ENCODE measurements at regions not wholly inside any gene's neighbourhood (a gene's known extent, or its start where the extent isn't known, plus 50 kb on each side); places are given as distances from the start of the nearest gene placed in this dataset.

GRCh38 chrX:150014525-150014924 is 76.2 kb upstream of the EOLA2 start:
- H3F3A ChIP-seq (ENCODE audit: low read length, unreplicated experiment), result no peaks in the 10 kb centered on the region
- H3K36me3 ChIP-seq (ENCODE audit: low read depth, low read length), result no peaks in the 10 kb centered on the region
- H3K9me2 ChIP-seq (replicated peaks; ENCODE audit: low read length), result no peaks in the 10 kb centered on the region
- no peaks in the 10 kb centered on the region for H4K20me1 ChIP-seq (ENCODE audit: low read length)
- no peak overlapping the region for H2AFZ ChIP-seq (ENCODE audit: low read length)
- H3K27me3 ChIP-seq (ENCODE audit: low read length), result no peaks in the 10 kb centered on the region
- H3K4me2 ChIP-seq (ENCODE audit: low read length), result no peak overlapping the region
- no peak for DNase-seq
- POLR2A ChIA-PET (ENCODE audit: unreplicated experiment), result no interaction called here
- H3K79me2 ChIP-seq (ENCODE audit: low read length), result no peaks in the 10 kb centered on the region
- no peak for TF ChIP-seq EZH2phosphoT487 (IDR thresholded peaks at IDR 0.05; ENCODE audit: borderline replicate concordance, low read length)
- no peak for TF ChIP-seq EZH2 (IDR thresholded peaks at IDR 0.05; ENCODE audit: low read length, unreplicated experiment)
- TF ChIP-seq, protein P1, sequence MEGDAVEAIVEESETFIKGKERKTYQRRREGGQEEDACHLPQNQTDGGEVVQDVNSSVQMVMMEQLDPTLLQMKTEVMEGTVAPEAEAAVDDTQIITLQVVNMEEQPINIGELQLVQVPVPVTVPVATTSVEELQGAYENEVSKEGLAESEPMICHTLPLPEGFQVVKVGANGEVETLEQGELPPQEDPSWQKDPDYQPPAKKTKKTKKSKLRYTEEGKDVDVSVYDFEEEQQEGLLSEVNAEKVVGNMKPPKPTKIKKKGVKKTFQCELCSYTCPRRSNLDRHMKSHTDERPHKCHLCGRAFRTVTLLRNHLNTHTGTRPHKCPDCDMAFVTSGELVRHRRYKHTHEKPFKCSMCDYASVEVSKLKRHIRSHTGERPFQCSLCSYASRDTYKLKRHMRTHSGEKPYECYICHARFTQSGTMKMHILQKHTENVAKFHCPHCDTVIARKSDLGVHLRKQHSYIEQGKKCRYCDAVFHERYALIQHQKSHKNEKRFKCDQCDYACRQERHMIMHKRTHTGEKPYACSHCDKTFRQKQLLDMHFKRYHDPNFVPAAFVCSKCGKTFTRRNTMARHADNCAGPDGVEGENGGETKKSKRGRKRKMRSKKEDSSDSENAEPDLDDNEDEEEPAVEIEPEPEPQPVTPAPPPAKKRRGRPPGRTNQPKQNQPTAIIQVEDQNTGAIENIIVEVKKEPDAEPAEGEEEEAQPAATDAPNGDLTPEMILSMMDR (conservative IDR thresholded peaks at IDR 0.05; ENCODE audit: low read depth, low read length), result no peak
- no peak overlapping the region for H3K9ac ChIP-seq (ENCODE audit: low read length)
- H3K27ac ChIP-seq (ENCODE audit: low read length), result no peak overlapping the region
- ATAC-seq, result no peak
- CTCF ChIA-PET, result no interaction called here
- no peaks in the 10 kb centered on the region for H3K4me1 ChIP-seq (ENCODE audit: insufficient read depth, low read length)
- no peaks in the 10 kb centered on the region for H3K9me3 ChIP-seq (ENCODE audit: low read length)
- intact Hi-C loops (cut with micrococcal nuclease), result no loop called here
- BruUV-seq (replicated peaks), result no TSS peak
- H3K4me3 ChIP-seq (ENCODE audit: low read length), result no peak overlapping the region

- no TSS peak for BruUV-seq (replicated peaks)
- Histone ChIP-seq H3K4me3 (ENCODE audit: low read length) (no peak overlapping the region), H4K20me1 (ENCODE audit: low read length) (no peaks in the 10 kb centered on the region), H3K27me3 (ENCODE audit: low read length) (no peaks in the 10 kb centered on the region), H3K4me1 (ENCODE audit: insufficient read depth, low read length) (no peaks in the 10 kb centered on the region), H3K4me2 (ENCODE audit: low read length) (no peak overlapping the region), H3K9me2 (replicated peaks; ENCODE audit: low read length) (no peaks in the 10 kb centered on the region), H3K36me3 (ENCODE audit: low read depth, low read length) (no peaks in the 10 kb centered on the region), H2AFZ (ENCODE audit: low read length) (no peak overlapping the region), H3K27ac (ENCODE audit: low read length) (no peak overlapping the region), H3K9me3 (ENCODE audit: low read length) (no peaks in the 10 kb centered on the region), H3F3A (ENCODE audit: low read length, unreplicated experiment) (no peaks in the 10 kb centered on the region), H3K79me2 (ENCODE audit: low read length) (no peaks in the 10 kb centered on the region), H3K9ac (ENCODE audit: low read length) (no peak overlapping the region)
- ChIA-PET CTCF (no interaction called here), POLR2A (ENCODE audit: unreplicated experiment) (no interaction called here)
- DNase-seq (no peak), ATAC-seq (no peak)
- intact Hi-C loops (cut with micrococcal nuclease), result no loop called here
- TF ChIP-seq, protein P1 (conservative IDR thresholded peaks at IDR 0.05; ENCODE audit: low read depth, low read length), result no peak
- TF ChIP-seq EZH2 (IDR thresholded peaks at IDR 0.05; ENCODE audit: low read length, unreplicated experiment) (no peak), EZH2phosphoT487 (IDR thresholded peaks at IDR 0.05; ENCODE audit: borderline replicate concordance, low read length) (no peak)
These were observed 79.6 kb upstream of the EOLA2 start for GRCh38 chrX:150017868-150018267.

DNA sequence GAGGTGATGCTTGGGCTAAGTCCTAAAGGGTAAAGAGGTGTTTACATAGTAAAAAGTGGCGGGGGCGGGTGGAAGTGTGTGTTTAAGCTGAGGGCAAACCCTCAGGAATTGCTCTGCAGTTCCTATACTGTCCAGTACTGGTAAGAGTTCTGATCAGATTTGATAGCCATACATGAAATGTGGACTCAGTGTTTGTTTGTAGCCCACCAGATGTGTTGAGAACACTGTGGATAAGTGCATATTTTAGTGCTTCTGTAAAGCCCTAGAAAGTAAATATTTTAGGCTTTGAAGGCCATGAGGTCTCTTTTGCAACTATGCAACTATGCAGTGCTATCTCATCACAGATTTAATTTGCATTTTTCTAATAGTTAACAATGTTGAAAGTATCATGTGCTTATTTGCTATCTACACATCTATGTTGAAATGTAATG is 80.7 kb upstream of the EOLA2 start:
- no peak overlapping the region for H3K27ac ChIP-seq (ENCODE audit: low read length)
- ChIA-PET POLR2A (ENCODE audit: unreplicated experiment) (no interaction called here), CTCF (no interaction called here)
- BruUV-seq (replicated peaks), result no TSS peak
- TF ChIP-seq EZH2phosphoT487 (IDR thresholded peaks at IDR 0.05; ENCODE audit: borderline replicate concordance, low read length) (no peak), EZH2 (IDR thresholded peaks at IDR 0.05; ENCODE audit: low read length, unreplicated experiment) (no peak)
- TF ChIP-seq, protein P1 (conservative IDR thresholded peaks at IDR 0.05; ENCODE audit: low read depth, low read length), result no peak
- H3K4me2 ChIP-seq (ENCODE audit: low read length), result no peak overlapping the region
- no peaks in the 10 kb centered on the region for H3K36me3 ChIP-seq (ENCODE audit: low read depth, low read length)
- no peaks in the 10 kb centered on the region for H3K27me3 ChIP-seq (ENCODE audit: low read length)
- H4K20me1 ChIP-seq (ENCODE audit: low read length), result no peaks in the 10 kb centered on the region
- no peak overlapping the region for H3K4me3 ChIP-seq (ENCODE audit: low read length)
- H3K9me2 ChIP-seq (replicated peaks; ENCODE audit: low read length), result no peaks in the 10 kb centered on the region
- ATAC-seq (no peak), DNase-seq (no peak)
- H3K4me1 ChIP-seq (ENCODE audit: insufficient read depth, low read length), result no peaks in the 10 kb centered on the region
- intact Hi-C loops (cut with micrococcal nuclease), result no loop called here
- H3F3A ChIP-seq (ENCODE audit: low read length, unreplicated experiment), result no peaks in the 10 kb centered on the region
- H3K9ac ChIP-seq (ENCODE audit: low read length), result no peak overlapping the region
- H3K9me3 ChIP-seq (ENCODE audit: low read length), result no peaks in the 10 kb centered on the region
- no peak overlapping the region for H2AFZ ChIP-seq (ENCODE audit: low read length)
- no peaks in the 10 kb centered on the region for H3K79me2 ChIP-seq (ENCODE audit: low read length)

All from PC-3 (cell line).